ENCODE measurements at regions not wholly inside any gene's neighbourhood (a gene's known extent, or its start where the extent isn't known, plus 50 kb on each side); places are given as distances from the start of the nearest gene placed in this dataset.

GRCh38 chr9:99621040-99621439 is 200.6 kb upstream of the NR4A3 start:
- Histone ChIP-seq H4K91ac (ENCODE audit: insufficient read length, low read depth, low read length) (no peak overlapping the region), H2BK20ac (ENCODE audit: low read depth, low read length, poor library complexity, severe bottlenecking) (no peak overlapping the region)
- no peak overlapping the region for H3K27ac Mint-ChIP-seq

More at GRCh38 chr9:99621040-99621439, 200.6 kb upstream of the NR4A3 start:
- H3K79me1 ChIP-seq (ENCODE audit: insufficient read depth, low read depth, low read length, poor library complexity, severe bottlenecking), result no peaks in the 10 kb centered on the region
- H4K5ac ChIP-seq (ENCODE audit: insufficient read length, low read depth, low read length), result no peak overlapping the region
- H3K9ac ChIP-seq (ENCODE audit: extremely low read depth, insufficient read length, low read length), result no peak overlapping the region
- no peak overlapping the region for H2AK5ac ChIP-seq (ENCODE audit: insufficient read length, low read length)
- H3K14ac ChIP-seq (ENCODE audit: insufficient read depth, low read length), result no peak overlapping the region
- no peak overlapping the region for H3K23ac ChIP-seq (ENCODE audit: insufficient read length, low read depth, low read length)
- no peak overlapping the region for H3K18ac ChIP-seq (ENCODE audit: insufficient read length, low read depth, low read length)
- H3K9me3 Mint-ChIP-seq, result no peaks in the 10 kb centered on the region
- TF ChIP-seq, protein P1, sequence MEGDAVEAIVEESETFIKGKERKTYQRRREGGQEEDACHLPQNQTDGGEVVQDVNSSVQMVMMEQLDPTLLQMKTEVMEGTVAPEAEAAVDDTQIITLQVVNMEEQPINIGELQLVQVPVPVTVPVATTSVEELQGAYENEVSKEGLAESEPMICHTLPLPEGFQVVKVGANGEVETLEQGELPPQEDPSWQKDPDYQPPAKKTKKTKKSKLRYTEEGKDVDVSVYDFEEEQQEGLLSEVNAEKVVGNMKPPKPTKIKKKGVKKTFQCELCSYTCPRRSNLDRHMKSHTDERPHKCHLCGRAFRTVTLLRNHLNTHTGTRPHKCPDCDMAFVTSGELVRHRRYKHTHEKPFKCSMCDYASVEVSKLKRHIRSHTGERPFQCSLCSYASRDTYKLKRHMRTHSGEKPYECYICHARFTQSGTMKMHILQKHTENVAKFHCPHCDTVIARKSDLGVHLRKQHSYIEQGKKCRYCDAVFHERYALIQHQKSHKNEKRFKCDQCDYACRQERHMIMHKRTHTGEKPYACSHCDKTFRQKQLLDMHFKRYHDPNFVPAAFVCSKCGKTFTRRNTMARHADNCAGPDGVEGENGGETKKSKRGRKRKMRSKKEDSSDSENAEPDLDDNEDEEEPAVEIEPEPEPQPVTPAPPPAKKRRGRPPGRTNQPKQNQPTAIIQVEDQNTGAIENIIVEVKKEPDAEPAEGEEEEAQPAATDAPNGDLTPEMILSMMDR (conservative IDR thresholded peaks at IDR 0.05), result no peak
- no CpG with 5 or more reads among the region's 1 CpG for WGBS (ENCODE audit: extremely low coverage, insufficient read length, low lambda C conversion rate)
- H3K27me3 ChIP-seq (ENCODE audit: insufficient read depth, low read length), result no peaks in the 10 kb centered on the region
- no peaks in the 10 kb centered on the region for H3K9me3 ChIP-seq (ENCODE audit: control insufficient read depth, low read depth, low read length)
- no peak overlapping the region for H3K56ac ChIP-seq (ENCODE audit: insufficient read length, low read depth, low read length)
- H2BK5ac ChIP-seq (ENCODE audit: insufficient read length, low read length), result no peak overlapping the region
- H2AFZ ChIP-seq (ENCODE audit: low read length), result no peak overlapping the region
- no peak overlapping the region for H3K4me2 ChIP-seq (ENCODE audit: insufficient read depth, insufficient read length, low read length)
- H4K20me1 ChIP-seq (ENCODE audit: control insufficient read depth, insufficient read depth, insufficient read length), result no peaks in the 10 kb centered on the region
- no peaks in the 10 kb centered on the region; a peak in 1 of 7 replicates for H3K36me3 Mint-ChIP-seq (ENCODE audit: insufficient read depth in 1 of 3, low read depth in 3 of 3)
- no peak overlapping the region for H3K4ac ChIP-seq (ENCODE audit: low read depth, low read length)
- DNase-seq, result no peak
- no peak overlapping the region for H3K27ac ChIP-seq (ENCODE audit: insufficient read length, low read depth, low read length)
- no peaks in the 10 kb centered on the region for H3K4me1 Mint-ChIP-seq
- no peak overlapping the region for H4K8ac ChIP-seq (replicated peaks; ENCODE audit: insufficient read length, low read depth, low read length)
- no peak overlapping the region for H2BK15ac ChIP-seq (ENCODE audit: low read depth, low read length)
- H3K23me2 ChIP-seq (ENCODE audit: insufficient read length, low read depth, low read length, poor library complexity, severe bottlenecking), result no peaks in the 10 kb centered on the region
- no peak overlapping the region for H2BK12ac ChIP-seq (ENCODE audit: insufficient read length, low read depth, low read length)
- H3K27me3 Mint-ChIP-seq (ENCODE audit: low read depth), result no peaks in the 10 kb centered on the region
- H3K79me2 ChIP-seq (ENCODE audit: insufficient read depth, low read length), result no peaks in the 10 kb centered on the region
- no peak overlapping the region for H3T11ph ChIP-seq (ENCODE audit: low read length)
- H3K4me1 ChIP-seq (ENCODE audit: insufficient read depth, low read length), result no peaks in the 10 kb centered on the region
- H2BK120ac ChIP-seq (ENCODE audit: low read depth, low read length, poor library complexity, severe bottlenecking), result no peak overlapping the region
- no peak overlapping the region for H3K4me3 Mint-ChIP-seq
